NCI-H748 (cell line): ENCODE measurements at regions not wholly inside any gene's neighbourhood (a gene's known extent, or its start where the extent isn't known, plus 50 kb on each side); places are given as distances from the start of the nearest gene placed in this dataset.
"Not testable (repeated sequence)": the region's sequence is repeated elsewhere in the genome, so short reads cannot be mapped to it uniquely, and the experiment has no call there.

Experiments
- DNase-seq: peaks from one replicate; lab custom pipeline; 2025; ENCODE audit not compliant: unreplicated experiment; lab: John Stamatoyannopoulos, UW

- no peak for DNase-seq
Measured at GRCh38 chr1:219560856-219561255, 52.0 kb downstream of the ZC3H11B start.

- no peak for DNase-seq
Measured at GRCh38 chr1:219559899-219560298, 53.0 kb downstream of the ZC3H11B start.

- peak; percentile 37 for DNase-seq
Measured at GRCh38 chr1:219555806-219556205, 57.1 kb downstream of the ZC3H11B start.

- peak; percentile 18 for DNase-seq
Measured at GRCh38 chr1:219555031-219555692, 57.7 kb downstream of the ZC3H11B start.

- DNase-seq = no peak
Measured at GRCh38 chr1:219553934-219554502, 58.9 kb downstream of the ZC3H11B start.

- no peak for DNase-seq
Measured at GRCh38 chr1:219550201-219550600, 62.7 kb downstream of the ZC3H11B start.

GRCh38 chr1:219549215-219549614, 63.7 kb downstream of the ZC3H11B start:
- DNase-seq = no peak

- no peak for DNase-seq
Measured at GRCh38 chr1:219548386-219548785, 64.5 kb downstream of the ZC3H11B start.

GRCh38 chr1:219545756-219546155, 67.1 kb downstream of the ZC3H11B start:
- not testable (repeated sequence) for DNase-seq

- DNase-seq = peak; percentile 20
Measured at GRCh38 chr1:219544163-219544846, 68.6 kb downstream of the ZC3H11B start.

- DNase-seq = no peak
Measured at GRCh38 chr1:219542828-219543518, 69.9 kb downstream of the ZC3H11B start.

GRCh38 chr1:219541946-219542345, 71.0 kb downstream of the ZC3H11B start:
- no peak for DNase-seq

- DNase-seq = no peak
Measured at GRCh38 chr1:219539645-219540254, 73.2 kb downstream of the ZC3H11B start.

GRCh38 chr1:219538886-219539285, 74.0 kb downstream of the ZC3H11B start:
- no peak for DNase-seq

- no peak for DNase-seq
Measured at GRCh38 chr1:219537223-219537631, 75.7 kb downstream of the ZC3H11B start.

GRCh38 chr1:219536038-219536437, 76.9 kb downstream of the ZC3H11B start:
- DNase-seq = no peak

GRCh38 chr1:219534991-219535390, 77.9 kb downstream of the ZC3H11B start:
- no peak for DNase-seq

GRCh38 chr1:219533280-219533679, 79.6 kb downstream of the ZC3H11B start:
- no peak for DNase-seq

- DNase-seq = no peak
Measured at GRCh38 chr1:219529116-219529515, 83.8 kb downstream of the ZC3H11B start.

- DNase-seq = no peak
Measured at GRCh38 chr1:219528633-219529032, 84.3 kb downstream of the ZC3H11B start.

GRCh38 chr1:219527994-219528393, 84.9 kb downstream of the ZC3H11B start:
- no peak for DNase-seq
